Skeletal muscle satellite cell (primary cell): ENCODE measurements at regions not wholly inside any gene's neighbourhood (a gene's known extent, or its start where the extent isn't known, plus 50 kb on each side); places are given as distances from the start of the nearest gene placed in this dataset.
"Not testable (repeated sequence)": the region's sequence is repeated elsewhere in the genome, so short reads cannot be mapped to it uniquely, and the experiment has no call there.

Experiments used
- H3K27me3 ChIP-seq: 2 replicates; pipeline ENCODE4 v1.7.0; 2013; ENCODE audit warnings: low read length; ENCODE audit not compliant: control insufficient read depth, insufficient read depth
- H3K36me3 ChIP-seq: 2 replicates; pipeline ENCODE4 v1.7.0; 2013; ENCODE audit warnings: mild to moderate bottlenecking, control low read depth, low read length; ENCODE audit not compliant: insufficient read depth
- H3K4me1 ChIP-seq: 2 replicates; pipeline ENCODE4 v1.7.0; 2013; ENCODE audit warnings: low read length; ENCODE audit not compliant: control insufficient read depth, insufficient read depth
- H3K4me2 ChIP-seq: 2 replicates; pipeline ENCODE4 v1.7.0; 2013; ENCODE audit warnings: mild to moderate bottlenecking, low read length
- H3K4me3 ChIP-seq: 2 replicates; pipeline ENCODE4 v1.7.0; 2013; ENCODE audit warnings: low read length
- H3K9ac ChIP-seq: 2 replicates; pipeline ENCODE4 v1.7.0; 2013; ENCODE audit warnings: mild to moderate bottlenecking, low read depth, low read length, moderate library complexity
- H3K9me3 ChIP-seq: replicated peaks from 2 replicates; pipeline ENCODE4 v1.7.0; 2013; ENCODE audit warnings: mild to moderate bottlenecking, control low read depth, low read length

DNA sequence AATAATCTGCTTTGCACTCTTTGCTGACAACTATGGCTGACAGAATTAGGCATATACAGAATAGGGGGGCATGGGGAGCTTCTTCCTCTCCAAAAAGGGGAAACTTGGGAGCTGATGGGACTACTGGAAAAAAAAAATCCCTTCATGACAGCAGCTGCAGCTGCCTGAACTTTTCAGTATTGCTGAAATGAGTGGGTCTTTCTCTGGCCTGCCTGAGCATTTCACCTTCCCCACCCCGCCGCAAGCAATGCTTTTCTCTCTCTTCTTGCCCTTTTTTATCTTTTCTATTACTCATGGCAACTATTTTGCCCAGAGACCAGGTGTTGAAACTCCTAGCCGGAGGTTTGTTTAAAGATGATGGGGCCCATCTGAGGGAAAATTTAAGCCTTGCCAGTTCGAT, 244.9 kb downstream of the SEMA3D start:
- no peaks in the 10 kb centered on the region for H3K36me3 ChIP-seq
- no peak overlapping the region for H3K4me2 ChIP-seq
- H3K9ac ChIP-seq, result no peak overlapping the region
- no peaks in the 10 kb centered on the region for H3K9me3 ChIP-seq
- no peaks in the 10 kb centered on the region for H3K27me3 ChIP-seq
- H3K4me1 ChIP-seq, result no peaks in the 10 kb centered on the region
- no peak overlapping the region for H3K4me3 ChIP-seq

DNA sequence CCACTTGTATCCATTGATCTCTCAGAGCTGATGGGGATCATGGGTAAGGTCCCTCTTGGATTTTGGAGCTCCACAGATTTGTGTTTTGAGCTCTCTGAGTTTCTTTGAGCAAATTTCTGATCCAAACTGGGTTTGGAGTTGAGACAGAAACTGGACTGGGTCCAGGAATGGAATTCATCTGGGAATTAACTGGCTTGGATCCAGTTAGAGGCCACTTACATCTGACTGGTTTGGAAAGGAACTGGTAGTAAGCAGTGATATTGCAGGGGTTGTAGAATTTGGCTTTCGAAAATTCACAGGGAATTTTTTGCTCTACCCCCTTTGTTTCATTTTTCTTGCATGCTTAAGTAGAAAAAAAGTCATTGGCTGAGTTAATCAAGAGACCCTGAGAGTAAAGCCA, 245.6 kb downstream of the SEMA3D start:
- Histone ChIP-seq H3K4me1 (no peaks in the 10 kb centered on the region), H3K9ac (no peak overlapping the region), H3K4me3 (no peak overlapping the region), H3K4me2 (no peak overlapping the region), H3K36me3 (no peaks in the 10 kb centered on the region), H3K27me3 (no peaks in the 10 kb centered on the region), H3K9me3 (no peaks in the 10 kb centered on the region)

DNA sequence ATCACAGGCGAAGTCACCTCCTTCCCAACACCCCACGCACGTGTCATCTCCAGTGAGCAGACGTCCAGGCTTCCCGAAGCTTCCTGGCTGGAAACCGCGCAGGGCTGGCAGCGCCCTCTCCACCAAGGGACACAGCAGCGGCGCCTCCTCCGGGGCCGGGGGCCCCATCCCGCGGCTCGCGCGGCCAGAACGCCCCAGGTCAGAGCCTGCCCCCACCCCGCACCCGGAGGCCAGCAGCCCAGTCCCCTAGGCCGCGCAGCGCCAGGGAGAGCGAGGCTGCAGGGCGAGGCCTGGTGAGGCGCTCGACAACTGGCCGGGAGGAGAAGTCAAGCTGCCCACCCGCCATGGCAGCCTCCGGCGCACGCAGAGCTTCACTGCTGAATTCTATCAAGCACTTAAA, 247.0 kb downstream of the SEMA3D start:
- Histone ChIP-seq H3K4me1 (no peaks in the 10 kb centered on the region), H3K27me3 (no peaks in the 10 kb centered on the region), H3K9me3 (no peaks in the 10 kb centered on the region), H3K36me3 (no peaks in the 10 kb centered on the region), H3K4me3 (peak overlapping the region; percentile 51), H3K4me2 (no peak overlapping the region), H3K9ac (no peak overlapping the region)

DNA sequence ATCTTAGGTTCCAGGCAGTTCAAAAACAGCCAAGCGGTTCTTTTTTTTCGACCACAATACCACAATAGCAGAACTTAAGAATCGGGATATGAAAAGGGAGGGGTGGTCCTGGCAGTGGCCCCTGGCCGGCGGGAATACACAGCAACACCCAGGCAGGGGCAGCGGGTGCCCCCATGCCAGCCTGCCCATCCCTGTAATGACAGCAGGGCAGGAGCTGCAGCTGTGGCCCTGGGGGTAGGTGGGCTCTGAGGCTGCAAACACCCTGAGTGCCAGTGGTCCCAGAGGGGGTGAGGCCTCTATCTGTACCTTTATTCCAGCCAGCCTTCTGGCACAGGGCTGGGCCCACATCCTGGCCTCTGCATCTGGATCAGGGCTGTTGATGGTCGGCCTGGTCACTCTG, 247.4 kb downstream of the SEMA3D start:
- H3K4me1 ChIP-seq, result no peaks in the 10 kb centered on the region
- H3K4me3 ChIP-seq, result no peak overlapping the region
- no peak overlapping the region for H3K4me2 ChIP-seq

DNA sequence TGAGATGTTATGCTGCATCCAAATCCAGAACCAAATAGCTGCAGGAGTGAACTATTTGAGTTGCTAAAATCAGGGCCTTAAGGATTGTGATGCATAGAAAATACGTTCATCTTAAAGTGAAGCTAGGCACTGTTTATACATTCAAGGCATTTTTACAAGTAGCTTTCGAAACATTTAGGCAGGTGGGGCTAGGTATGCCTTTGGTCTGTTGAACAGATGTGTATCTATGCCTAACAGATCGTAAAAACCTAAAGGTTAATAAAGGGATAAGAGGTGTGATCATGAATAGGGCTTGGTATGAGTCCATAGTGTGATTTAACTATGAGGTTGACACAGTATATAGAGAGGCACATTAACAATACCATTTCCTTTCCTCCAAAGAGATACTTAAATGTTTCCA, 262.5 kb downstream of the SEMA3D start:
- H3K4me1 ChIP-seq, result no peaks in the 10 kb centered on the region
- no peak overlapping the region for H3K4me3 ChIP-seq
- no peaks in the 10 kb centered on the region for H3K9me3 ChIP-seq
- H3K4me2 ChIP-seq, result no peak overlapping the region
- H3K36me3 ChIP-seq, result no peaks in the 10 kb centered on the region
- no peak overlapping the region for H3K9ac ChIP-seq
- no peaks in the 10 kb centered on the region for H3K27me3 ChIP-seq

More for the DNA sequence above, 247.4 kb downstream of the SEMA3D start:
- Histone ChIP-seq H3K36me3 (no peaks in the 10 kb centered on the region), H3K9ac (no peak overlapping the region), H3K27me3 (no peaks in the 10 kb centered on the region), H3K9me3 (no peaks in the 10 kb centered on the region)

DNA sequence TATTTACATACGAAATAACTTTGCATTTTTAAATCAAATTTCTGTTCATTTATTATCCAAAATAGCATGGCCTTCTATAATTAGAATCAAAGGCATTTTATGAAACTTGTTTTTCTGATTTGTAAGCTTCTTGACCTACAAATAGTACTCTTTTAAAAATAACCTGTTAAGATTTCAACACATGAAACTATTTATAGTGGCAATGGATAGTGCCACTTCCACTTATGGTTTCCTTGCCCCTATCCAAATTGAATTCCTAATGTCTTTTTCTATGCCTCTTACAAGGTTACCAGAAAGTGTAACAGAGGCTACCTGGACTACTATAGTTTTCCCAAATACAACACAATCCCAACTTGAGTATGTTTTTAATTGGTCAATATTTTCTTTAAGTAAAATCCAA, 263.5 kb downstream of the SEMA3D start:
- Histone ChIP-seq H3K9me3 (no peaks in the 10 kb centered on the region), H3K27me3 (no peaks in the 10 kb centered on the region), H3K4me1 (no peaks in the 10 kb centered on the region), H3K9ac (no peak overlapping the region), H3K4me3 (no peak overlapping the region), H3K4me2 (no peak overlapping the region), H3K36me3 (no peaks in the 10 kb centered on the region)

DNA sequence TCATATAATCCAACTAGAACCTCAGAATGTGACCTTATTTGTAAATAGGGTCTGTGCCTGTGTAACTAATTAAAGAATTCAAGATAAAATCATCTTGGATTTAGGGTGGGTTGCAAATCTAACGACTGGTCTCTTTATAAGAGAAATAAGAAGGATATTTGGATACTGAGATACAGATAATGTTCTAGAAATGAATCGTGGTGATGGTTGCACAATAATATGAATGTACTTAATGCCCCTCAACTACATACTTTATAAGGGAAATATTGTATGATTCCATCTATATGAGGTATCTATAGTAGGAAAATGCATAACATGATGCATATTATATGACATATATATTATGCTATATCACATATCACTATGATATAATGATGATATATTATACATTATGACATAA, 265.7 kb downstream of the SEMA3D start:
- Histone ChIP-seq H3K4me3 (no peak overlapping the region), H3K36me3 (no peaks in the 10 kb centered on the region), H3K4me1 (no peaks in the 10 kb centered on the region), H3K9ac (no peak overlapping the region), H3K9me3 (no peaks in the 10 kb centered on the region), H3K4me2 (no peak overlapping the region), H3K27me3 (no peaks in the 10 kb centered on the region)

DNA sequence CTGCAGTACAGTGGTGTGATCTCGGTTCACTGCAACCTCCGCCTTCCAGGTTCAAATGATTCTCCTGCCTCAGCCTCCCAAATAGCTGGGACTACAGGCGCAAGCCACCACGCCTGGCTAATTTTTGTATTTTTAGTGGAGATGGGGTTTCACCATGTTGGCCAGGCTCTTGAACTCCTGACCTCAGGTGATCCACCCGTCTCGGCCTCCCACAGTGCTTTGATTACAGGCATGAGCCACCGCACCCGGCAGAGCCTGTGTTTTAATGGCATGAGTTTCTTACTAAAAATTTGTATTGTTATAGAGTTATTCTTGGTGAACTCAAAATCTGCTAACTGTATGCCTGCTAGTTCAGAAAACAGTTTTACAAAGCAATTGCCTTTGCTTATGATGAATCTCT, 269.9 kb downstream of the SEMA3D start:
- not testable (repeated sequence) for H3K36me3 ChIP-seq, H3K9ac ChIP-seq, H3K4me1 ChIP-seq, H3K4me3 ChIP-seq, H3K9me3 ChIP-seq, H3K27me3 ChIP-seq, H3K4me2 ChIP-seq

DNA sequence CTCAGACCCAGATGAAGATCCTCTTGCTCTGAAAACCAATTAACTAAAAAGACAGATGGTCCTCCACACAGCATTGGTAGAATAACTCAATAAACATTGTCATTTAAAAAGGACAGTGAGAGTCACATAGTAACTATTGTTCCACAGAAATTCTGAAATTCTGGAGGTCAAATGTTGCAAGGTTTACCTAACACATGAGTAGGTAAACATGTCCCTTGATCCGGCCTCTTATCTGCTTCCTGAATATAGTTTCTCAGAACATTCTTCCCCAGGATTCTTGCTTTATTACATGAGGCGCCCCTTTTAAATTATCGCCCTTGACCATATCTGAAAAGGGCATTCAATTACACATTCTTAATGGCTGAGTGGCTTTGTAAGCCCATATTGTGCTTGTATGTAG, 270.7 kb downstream of the SEMA3D start:
- Histone ChIP-seq H3K9ac (no peak overlapping the region), H3K4me1 (peaks cover 9% of the 10 kb centered on the region), H3K27me3 (no peaks in the 10 kb centered on the region), H3K4me2 (no peak overlapping the region), H3K36me3 (no peaks in the 10 kb centered on the region), H3K9me3 (no peaks in the 10 kb centered on the region), H3K4me3 (no peak overlapping the region)

DNA sequence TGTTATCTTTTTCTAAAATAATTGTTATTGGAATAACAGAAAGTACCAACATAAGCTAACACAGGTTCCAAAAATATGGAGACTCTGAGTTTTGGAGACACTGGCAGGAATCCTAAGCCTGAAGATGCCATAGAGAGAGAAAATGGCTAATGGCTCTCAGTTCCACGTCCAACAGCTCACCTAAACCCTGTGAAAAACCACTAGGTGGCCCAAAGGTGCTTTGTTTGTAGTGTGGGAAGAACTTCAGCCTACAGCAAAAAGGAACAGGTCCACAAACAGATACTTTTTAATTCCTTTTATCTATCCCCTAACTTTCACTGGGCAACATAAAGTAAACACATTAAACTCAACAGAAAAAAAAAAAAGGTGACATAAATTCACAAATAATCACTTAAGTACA, 272.3 kb downstream of the SEMA3D start:
- H3K36me3 ChIP-seq, result no peaks in the 10 kb centered on the region
- H3K9ac ChIP-seq, result no peak overlapping the region
- no peaks in the 10 kb centered on the region for H3K27me3 ChIP-seq
- H3K9me3 ChIP-seq, result no peaks in the 10 kb centered on the region
- H3K4me1 ChIP-seq, result peaks cover 9% of the 10 kb centered on the region
- no peak overlapping the region for H3K4me2 ChIP-seq
- no peak overlapping the region for H3K4me3 ChIP-seq

DNA sequence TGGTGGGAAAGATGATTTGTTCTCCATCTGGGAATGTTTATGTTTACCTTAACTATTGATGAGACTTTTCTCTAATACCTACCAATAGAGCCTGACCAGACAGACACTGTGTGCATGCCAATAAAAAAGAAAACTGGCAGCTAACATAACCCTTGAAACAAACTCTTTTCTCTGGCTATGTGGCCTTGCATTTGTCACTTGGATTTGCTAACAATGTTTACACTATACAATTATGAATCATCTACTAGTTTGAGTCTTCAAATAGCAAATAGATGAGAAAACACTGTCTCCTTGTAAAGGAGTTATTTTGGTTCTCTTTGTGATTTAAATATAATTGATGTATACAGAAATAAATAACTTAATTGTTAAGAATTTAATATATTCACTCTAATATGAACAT, 273.1 kb downstream of the SEMA3D start:
- Histone ChIP-seq H3K9ac (peak overlapping the region; percentile 22), H3K27me3 (no peaks in the 10 kb centered on the region), H3K4me3 (peak overlapping the region; percentile 45), H3K36me3 (no peaks in the 10 kb centered on the region), H3K4me2 (peak overlapping the region; percentile 67), H3K4me1 (peaks cover 9% of the 10 kb centered on the region), H3K9me3 (no peaks in the 10 kb centered on the region)

DNA sequence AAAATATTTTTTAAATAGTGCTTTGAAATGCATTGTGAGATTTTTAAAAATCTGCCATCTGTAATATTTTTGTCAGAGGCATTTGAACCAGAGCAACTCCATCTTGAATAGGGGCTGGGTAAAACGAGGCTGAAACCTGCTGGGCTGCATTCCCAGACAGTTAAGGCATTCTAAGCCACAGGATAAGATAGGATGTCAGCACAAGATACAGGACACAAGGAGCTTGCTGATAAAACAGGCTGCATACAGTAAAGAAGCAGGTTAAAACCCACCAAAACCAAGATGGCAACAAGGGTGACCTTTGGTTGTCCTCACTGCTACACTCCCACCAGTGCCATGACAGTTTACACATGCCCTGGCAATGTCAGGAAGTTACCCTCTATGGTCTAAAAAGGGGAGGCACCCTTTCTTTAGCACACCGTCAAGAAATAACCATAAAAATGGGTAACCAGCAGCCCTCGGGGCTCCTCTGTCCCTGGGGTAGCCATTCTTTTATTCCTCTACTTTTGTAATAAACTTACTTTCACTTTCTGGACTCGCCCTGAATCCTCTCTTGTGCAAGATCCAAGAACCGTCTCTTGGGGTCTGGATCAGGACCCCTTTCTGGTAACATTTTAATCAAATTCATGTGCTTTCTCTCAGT, 273.7 kb downstream of the SEMA3D start:
- Histone ChIP-seq H3K27me3 (no peaks in the 10 kb centered on the region), H3K4me2 (peak overlapping the region; percentile 67), H3K9me3 (no peaks in the 10 kb centered on the region), H3K4me3 (peak overlapping the region; percentile 45), H3K9ac (peak overlapping the region; percentile 22), H3K36me3 (no peaks in the 10 kb centered on the region), H3K4me1 (peaks cover 9% of the 10 kb centered on the region)
